ENCODE measurements at regions not wholly inside any gene's neighbourhood (a gene's known extent, or its start where the extent isn't known, plus 50 kb on each side); places are given as distances from the start of the nearest gene placed in this dataset.

- no peak for DNase-seq (ENCODE audit: low read depth)
Observed at GRCh38 chr4:38230821-38231563, 270.8 kb downstream of the PTTG2 start.

GRCh38 chr4:38231626-38232025 lies 271.4 kb downstream of the PTTG2 start:
- no peak for DNase-seq (ENCODE audit: low read depth)

- DNase-seq (ENCODE audit: low read depth): no peak
Observed at GRCh38 chr4:38232741-38233140, 272.5 kb downstream of the PTTG2 start.

- no peak for DNase-seq (ENCODE audit: low read depth)
Observed at GRCh38 chr4:38233727-38234480, 273.7 kb downstream of the PTTG2 start.

GRCh38 chr4:38235354-38235753 lies 275.2 kb downstream of the PTTG2 start:
- no peak for DNase-seq (ENCODE audit: low read depth)

- no peak for DNase-seq (ENCODE audit: low read depth)
Observed at GRCh38 chr4:38236003-38236402, 275.8 kb downstream of the PTTG2 start.

- no peak for DNase-seq (ENCODE audit: low read depth)
Observed at GRCh38 chr4:38236503-38236902, 276.3 kb downstream of the PTTG2 start.

GRCh38 chr4:38237139-38237538 lies 276.9 kb downstream of the PTTG2 start:
- no peak for DNase-seq (ENCODE audit: low read depth)

- DNase-seq (ENCODE audit: low read depth): no peak
Observed at GRCh38 chr4:38241541-38241940, 281.3 kb downstream of the PTTG2 start.

- DNase-seq (ENCODE audit: low read depth): no peak
Observed at GRCh38 chr4:38242101-38242500, 281.9 kb downstream of the PTTG2 start.

- no peak for DNase-seq (ENCODE audit: low read depth)
Observed at GRCh38 chr4:38242822-38243387, 282.7 kb downstream of the PTTG2 start.

- no peak for DNase-seq (ENCODE audit: low read depth)
Observed at GRCh38 chr4:38243388-38244053, 283.3 kb downstream of the PTTG2 start.

- DNase-seq (ENCODE audit: low read depth): no peak
Observed at GRCh38 chr4:38254825-38255224, 294.6 kb downstream of the PTTG2 start.

GRCh38 chr4:38255572-38255971 lies 295.4 kb downstream of the PTTG2 start:
- DNase-seq (ENCODE audit: low read depth): no peak

- no peak for DNase-seq (ENCODE audit: low read depth)
Observed at GRCh38 chr4:38266616-38267015, 306.4 kb downstream of the PTTG2 start.

GRCh38 chr4:38268108-38268820 lies 308.1 kb downstream of the PTTG2 start:
- no peak for DNase-seq (ENCODE audit: low read depth)

- no peak for DNase-seq (ENCODE audit: low read depth)
Observed at GRCh38 chr4:38268837-38269236, 308.6 kb downstream of the PTTG2 start.

- no peak for DNase-seq (ENCODE audit: low read depth)
Observed at GRCh38 chr4:38273407-38273806, 313.2 kb downstream of the PTTG2 start.

- no peak for DNase-seq (ENCODE audit: low read depth)
Observed at GRCh38 chr4:38275331-38276100, 315.3 kb downstream of the PTTG2 start.

GRCh38 chr4:38278255-38278654 lies 318.1 kb downstream of the PTTG2 start:
- no peak for DNase-seq (ENCODE audit: low read depth)

GRCh38 chr4:38279077-38279476 lies 318.9 kb downstream of the PTTG2 start:
- DNase-seq (ENCODE audit: low read depth): no peak

Measured in stimulated activated CD8-positive, alpha-beta memory T cell treated with anti-CD3 and anti-CD28 coated beads, Interleukin-12 subunit alpha, Interleukin-12 subunit beta, amount 100 ng/mL, for 1 hour (primary cell).